GM18498 (cell line): ENCODE measurements at regions not wholly inside any gene's neighbourhood (a gene's known extent, or its start where the extent isn't known, plus 50 kb on each side); places are given as distances from the start of the nearest gene placed in this dataset.
A peak's percentile ranks its signal among the peaks of the same experiment; 100 is the strongest.

Experiments used
- ATAC-seq: cut with Tn5 transposase; IDR thresholded peaks from one replicate; pipeline ENCODE4 v1.9.1; 2021; ENCODE audit warnings: mild to moderate bottlenecking, moderate library complexity; ENCODE audit not compliant: unreplicated experiment

DNA sequence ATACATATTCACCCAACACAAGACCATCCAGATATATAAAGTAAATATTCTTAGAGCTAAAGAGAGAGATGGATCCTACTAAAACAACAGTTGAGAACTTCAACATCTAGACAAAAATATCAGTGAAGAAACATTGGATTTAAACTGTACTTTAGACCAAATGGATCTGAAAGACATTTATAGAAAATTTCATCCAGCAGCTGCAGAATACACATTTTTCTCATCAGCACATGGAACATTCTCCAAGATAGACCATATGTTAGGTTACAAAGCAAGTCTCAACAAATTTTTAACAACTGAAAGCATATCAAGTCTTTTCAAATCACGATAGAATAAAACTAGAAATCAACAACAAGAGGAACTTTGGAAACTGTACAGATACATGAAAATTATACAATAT lies 369.0 kb upstream of the CCDC54 start:
- ATAC-seq = no peak

DNA sequence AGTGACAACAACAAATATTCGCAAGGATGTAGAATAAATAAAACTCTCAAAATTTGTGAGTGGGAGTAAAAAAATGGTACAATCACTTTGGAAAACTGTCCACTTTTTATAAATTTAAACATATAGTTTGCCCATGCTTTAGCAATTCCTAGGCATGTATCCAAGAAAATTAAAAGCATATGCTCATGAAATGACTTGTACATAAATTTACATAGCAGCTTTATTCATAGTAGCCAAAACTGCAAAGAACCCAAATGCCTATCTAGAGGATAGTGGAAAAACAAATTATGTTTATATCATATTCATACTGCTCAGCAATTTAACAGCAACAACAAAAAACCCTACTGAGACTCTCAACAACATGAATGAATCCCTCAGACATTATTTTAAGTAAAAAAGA lies 363.6 kb upstream of the CCDC54 start:
- ATAC-seq = no peak

DNA sequence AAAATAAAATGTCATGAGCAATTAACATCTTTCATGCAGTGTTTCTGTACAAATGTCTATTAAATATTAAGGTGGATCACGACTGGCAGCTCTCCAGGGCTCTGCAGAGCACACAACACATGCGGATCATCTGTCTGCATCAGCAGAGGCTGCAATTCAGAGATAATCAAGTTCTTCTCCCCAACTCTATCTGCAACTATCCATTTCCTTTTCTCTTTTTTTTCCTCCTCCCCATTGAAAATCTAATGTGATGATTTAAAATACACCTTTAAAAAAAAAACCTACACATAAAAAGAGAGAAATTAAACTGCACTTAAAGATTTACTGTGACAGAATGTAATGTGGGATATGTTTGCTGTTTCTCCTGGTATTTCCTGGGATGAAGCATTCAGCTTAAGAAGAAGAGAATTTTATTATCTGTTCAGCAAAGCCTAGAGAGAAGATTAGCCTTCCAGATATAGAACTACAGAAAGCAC lies 352.6 kb upstream of the CCDC54 start:
- no peak for ATAC-seq

DNA sequence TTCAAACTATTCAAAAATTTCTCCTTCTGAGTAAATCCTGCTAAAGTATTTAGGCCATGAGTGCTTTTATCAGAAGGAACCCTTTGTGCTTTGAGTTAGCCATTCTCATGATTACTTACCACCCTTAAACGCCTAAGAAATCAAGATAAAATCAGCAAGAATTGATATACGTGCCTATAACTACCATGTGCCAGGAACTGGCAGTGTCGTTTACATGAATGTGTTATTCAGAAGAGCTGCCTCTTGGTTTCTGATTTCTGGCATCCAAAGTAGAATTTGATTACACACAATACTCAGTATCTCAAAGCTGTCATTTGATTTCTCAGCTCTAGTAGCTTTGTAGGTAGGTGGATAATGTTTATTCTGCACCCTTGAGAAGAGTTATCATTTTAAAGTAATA lies 351.3 kb upstream of the CCDC54 start:
- ATAC-seq = no peak

DNA sequence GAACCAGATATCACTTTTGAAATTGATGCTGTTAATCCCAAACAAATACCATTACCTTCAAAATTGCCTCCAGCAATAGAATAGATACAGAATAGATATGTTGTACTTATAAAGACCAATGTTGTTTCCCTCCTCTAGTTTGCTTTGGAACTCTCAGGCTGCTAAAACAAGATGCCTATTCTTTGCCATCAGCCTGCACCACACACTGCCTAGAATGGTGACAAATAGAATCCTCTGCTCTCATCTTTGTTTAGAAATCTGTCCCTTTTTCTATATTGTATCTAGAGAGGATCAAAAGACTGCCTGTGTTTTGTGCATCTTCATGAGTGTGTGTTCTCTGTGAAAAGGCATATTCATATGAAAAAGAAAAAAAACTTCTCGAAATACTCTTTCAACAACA lies 349.2 kb upstream of the CCDC54 start:
- ATAC-seq = no peak

DNA sequence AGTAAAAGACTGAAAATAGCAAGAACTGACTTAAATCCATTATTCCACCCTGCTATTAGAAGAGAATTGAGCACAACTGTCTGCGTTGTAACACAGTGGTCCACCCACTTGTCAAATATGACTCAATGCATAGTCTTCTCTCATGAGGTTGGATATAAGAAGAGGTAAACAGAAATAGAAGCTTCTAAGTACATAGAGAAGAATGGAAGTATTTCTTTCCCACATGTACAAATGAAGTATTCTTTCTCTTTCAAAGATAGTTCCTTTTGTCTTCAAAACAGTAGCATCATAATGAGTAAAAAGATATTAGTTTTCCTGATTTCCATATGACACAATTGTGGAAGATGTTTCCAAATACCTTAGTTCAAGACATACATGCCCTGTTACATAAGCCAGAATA lies 348.6 kb upstream of the CCDC54 start:
- no peak for ATAC-seq

DNA sequence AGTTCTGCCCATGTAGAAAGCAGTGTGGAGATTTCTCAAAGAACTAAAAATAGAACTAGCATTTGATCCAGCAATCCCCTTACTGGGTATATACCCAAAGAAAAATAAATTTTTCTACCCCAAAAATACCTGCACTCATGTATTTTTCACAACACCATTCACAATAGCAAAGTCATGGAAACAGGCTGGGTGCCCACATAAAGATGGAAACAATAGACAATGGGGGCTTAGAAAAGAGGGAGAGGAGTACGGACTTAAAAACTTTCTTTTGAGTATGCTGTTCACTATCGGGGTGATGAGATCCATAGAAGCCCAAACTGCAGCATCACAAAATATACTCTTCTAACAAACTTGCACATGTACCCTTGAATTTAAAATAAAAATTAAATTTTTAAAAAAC lies 345.1 kb upstream of the CCDC54 start:
- no peak for ATAC-seq

DNA sequence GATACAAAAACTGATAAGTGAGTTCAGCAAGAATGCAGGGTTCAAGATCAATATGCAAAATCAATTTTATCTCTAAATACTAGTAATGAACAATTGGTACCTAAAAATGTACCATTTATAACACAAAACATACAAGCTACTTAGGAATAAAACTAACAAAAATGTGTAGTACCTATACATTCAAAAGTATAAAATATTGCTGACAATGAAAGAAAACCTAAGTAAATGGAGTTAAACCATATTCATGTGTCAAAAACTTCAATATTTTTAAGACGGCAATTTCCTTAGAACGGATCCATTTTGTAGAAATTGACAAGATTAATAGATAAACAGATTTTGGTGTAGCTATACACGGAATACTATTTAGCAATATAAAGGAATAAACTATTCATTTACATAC lies 343.1 kb upstream of the CCDC54 start:
- ATAC-seq = no peak

DNA sequence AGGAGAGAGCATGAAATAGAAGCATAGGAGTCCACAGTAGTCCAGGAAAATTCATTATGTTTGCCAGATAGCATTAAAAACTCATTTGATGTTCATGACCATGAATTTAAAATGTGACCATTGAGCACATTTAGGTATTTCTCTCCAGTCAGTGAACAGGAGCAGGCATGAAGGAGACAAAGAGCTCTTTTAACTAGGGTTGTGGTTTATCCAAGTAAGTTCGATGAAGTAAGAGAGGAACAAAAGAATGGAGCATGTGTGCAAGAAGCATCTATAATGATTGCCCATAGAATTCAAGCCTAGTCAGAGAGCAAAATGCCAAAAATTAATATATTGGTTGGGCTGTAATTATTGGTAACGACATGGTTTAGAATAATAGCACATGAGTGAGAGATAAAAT lies 342.1 kb upstream of the CCDC54 start:
- ATAC-seq = no peak

DNA sequence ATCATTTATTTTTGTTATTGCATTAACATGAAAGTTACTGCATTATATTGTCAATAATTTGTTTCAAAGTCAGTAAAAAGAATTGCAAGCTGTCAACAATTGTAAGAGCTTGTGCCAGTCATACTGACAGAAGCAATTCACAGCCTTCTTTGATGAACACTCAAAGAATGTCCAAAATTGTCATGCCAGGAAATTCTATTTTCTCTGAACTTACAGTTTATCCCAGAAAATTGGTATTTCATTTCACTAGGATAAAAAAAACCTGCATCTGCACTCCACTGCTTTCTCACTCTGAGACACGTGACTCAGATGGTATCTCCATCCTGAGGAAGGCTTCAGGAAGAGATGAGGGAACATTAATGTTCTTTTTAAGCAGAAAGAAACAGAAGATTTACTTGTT lies 332.6 kb upstream of the CCDC54 start:
- no peak for ATAC-seq

DNA sequence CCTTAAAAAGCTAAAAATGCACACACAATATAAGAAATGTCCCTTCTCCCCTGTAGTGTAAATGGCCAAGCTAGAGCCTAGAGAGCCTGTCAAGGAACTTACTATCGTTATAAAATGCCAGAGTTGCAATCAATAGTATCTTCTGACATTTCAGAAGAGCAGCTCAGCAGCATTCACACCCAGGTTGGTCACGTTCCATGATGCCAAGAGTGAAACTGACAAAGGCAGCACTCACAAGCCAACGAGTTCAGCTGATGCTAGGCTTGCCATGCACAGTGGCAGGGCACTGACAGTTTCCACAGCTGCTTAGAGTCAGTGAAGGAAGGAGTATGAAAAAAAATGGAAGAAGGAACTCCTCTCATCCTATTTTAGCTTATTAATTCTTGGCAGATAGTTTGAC lies 331.4 kb upstream of the CCDC54 start:
- ATAC-seq = no peak

DNA sequence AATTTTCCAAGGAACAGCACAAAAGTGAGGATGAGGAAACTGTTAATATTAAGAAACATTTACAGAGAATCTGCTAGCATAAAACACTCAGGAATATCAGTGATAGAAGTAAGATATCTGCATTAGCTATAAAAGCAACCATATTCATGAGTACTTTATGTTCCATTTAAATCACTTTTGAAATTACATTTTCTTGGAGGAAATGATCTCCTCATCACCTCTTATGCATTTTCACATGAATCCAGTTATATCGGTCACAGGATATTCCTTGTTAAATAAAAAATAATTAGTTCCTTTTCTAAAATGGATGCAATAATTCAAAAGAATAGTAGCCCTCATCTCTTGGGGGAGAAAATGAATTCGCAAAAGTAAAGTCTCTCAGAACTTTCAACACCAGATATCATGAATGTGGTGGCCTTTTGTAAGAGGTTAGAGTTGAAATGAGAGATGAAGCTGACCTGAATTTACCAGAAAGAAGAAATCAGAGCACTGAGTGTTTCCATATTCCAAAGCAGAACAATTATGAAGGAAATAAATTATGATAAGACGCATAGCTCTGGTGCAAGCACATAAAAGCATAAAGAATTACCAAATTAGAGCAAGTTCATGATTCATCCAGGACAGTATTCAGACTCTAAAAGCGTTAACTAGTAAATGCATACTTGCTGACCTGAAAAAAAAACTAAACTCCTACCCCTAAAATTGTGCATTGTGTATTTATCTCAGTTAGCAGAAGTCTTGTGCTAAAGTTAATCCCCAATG lies 321.9 kb upstream of the CCDC54 start:
- no peak for ATAC-seq

DNA sequence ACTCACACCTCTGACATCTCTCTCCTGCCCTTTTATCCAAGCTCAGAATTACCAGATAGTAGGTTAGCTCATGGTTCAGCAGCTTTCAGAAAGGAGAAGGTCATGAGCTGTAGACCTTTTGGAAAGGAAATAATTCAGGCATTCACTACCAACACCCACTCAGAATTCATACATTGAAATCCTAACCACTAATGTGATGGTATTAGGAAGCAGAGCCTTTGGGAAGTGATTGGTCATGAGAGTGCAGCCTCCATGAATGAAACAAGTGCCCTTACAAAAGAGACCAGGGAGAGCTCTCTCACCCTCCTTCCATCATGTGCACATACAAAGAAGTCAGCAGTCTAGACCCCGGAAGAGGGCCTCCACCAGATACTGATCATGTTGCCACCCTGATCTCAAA lies 315.8 kb upstream of the CCDC54 start:
- ATAC-seq = no peak

DNA sequence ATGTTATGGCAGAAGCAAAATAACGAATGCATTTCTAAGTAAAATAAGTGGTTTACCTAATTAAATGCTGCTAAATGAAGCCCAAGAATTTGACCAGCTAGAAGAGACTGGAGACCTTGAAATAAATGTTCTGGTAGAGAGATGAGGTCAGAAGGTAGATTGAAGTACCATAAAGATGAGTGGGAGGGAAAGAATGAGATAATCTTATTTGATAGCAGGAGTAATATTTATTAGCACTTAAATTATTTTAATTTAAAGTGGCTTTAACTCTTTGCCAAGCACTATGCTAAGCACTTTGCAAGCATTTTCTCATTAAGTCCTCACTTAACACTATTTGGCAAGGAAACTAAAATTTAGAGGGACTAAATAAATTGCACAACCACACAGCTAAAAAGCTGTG lies 314.9 kb upstream of the CCDC54 start:
- no peak for ATAC-seq

DNA sequence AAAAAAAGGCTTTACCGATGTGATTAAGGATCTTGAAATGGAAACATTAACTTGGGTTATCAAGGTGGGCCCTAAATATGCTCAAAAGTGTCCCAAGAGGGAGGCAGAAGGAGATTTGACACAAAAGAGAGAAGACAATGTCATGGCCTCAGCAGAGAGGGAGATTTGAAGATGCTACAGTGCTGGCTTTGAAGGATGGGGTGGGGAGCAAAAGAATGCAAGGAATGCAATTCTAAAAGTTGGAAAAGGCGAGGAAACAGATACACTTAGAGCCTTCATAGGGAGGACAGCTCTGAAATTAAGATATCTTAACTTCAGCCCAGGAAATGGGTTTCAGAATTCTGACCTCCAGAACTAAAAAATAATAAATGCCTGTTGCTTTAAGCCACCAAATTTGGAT lies 314.5 kb upstream of the CCDC54 start:
- ATAC-seq = no peak

DNA sequence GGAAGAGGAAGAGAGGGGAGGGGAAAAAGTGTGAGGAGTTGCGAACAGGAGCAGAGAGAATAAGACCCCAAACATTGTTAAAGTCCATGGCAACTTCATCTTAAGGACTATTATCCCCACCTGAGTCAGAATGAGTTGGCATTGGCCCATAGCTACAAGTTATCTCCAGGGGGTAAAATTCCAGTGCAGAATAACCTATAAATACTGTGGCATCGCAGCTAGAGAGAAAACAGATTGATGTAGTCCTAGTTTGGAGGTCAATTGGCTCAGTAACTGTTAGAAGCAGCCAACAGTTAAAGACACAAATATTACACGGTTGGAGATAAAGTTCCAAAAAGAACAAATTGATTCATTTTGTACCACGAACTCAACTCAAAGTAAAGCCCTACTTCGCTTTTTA lies 313.9 kb upstream of the CCDC54 start:
- no peak for ATAC-seq

DNA sequence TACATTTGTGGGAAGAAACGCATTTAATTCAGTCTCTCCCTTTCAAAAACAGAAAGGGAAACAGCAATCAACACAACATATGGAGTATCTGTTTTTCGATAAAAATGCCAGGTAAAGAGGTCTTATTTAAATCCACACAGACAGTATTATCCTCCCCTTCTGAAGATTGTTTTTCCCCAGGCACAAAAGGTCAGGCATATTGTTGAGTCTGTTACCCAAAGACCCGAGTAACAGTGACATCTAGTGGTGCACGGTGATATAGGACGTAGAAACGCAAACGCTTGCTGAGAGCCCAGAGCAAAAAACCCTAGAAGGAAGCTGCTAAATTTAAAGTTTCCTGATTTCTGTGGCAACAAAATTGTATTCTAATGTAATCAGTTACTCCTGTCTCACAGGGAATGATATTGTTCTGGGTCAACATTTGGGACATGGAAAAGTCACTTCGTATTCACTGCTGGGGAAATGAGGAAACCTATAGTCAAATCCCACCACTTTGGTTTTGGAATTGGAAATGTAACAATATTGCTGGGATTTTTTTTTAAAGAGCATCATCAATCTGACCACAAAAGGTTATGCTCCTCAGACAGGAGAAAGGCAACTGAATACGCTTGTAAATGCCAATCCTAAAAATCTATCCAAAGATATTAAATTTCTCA lies 312.7 kb upstream of the CCDC54 start:
- peak; percentile 93 for ATAC-seq

DNA sequence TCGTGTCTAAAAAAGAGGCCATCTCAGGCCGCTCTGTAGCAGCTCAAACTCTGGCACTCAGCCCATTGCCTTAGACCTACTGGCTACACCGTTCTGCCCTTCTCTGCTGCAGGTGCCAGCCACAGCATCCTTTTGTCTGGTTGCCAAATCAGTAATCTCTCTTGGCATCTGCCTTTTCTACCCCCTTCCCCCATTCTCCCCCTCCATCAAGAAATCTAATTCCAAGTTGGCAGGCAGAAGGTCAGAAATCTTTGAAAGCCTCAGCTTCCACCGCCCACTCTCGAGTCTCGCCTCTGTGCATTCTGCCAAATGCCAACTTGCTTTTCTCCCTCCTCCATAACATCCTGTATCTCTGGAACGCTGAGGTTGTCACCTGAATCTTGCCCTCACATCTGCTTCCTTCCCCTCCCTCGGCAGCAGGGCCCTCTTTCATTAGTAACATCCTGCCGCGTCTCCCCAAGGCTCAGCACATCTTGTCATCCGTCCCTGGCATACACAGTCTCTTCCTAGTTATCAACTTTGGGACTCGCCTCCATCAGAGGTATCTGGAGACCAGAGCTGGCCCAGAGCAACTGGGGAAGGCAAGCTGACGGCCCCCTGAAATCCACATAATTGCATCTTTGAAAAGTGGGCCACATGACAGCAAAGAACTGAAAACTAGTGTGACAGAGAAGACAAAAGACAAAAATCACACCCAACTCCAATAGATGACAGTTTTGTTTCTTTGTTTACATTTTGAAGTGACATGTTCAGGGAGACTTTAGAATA lies 312.0 kb upstream of the CCDC54 start:
- ATAC-seq = no peak

DNA sequence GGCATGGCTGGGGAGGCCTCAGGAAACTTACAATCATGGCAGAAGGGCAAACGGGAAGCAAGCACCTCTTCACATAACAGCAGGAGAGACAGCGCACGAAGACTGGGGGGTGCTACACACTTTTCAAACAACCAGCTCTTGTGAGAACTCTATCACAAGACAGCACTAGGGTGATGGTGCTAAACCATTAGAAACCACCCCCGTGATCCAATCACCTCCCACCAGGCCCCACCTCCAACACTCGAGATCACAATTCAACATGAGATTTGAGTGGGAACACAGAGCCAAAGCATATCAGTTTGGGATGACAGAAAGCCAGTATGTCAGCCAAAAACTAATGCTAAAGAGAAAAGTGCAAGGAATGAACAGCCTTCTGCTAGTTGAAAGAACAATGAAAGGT lies 309.8 kb upstream of the CCDC54 start:
- ATAC-seq = no peak

DNA sequence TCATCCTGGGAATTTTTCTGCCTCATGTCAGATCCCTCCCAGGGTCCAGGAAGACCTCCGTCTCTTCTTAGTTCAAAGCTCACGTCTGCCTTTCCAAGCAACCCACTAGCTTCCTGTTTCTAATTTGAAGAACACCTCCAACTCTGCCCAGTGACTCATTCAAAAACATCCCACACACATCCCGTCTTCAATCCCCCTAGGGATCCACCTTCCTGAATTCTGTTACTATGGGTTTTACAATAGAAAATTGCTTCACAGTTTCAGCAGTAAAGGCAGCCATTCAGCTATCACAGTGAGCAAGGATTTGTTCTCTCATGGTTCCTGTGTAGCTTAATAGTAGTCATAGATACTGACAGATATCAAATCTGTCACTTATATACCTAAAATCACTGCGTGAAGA lies 308.3 kb upstream of the CCDC54 start:
- ATAC-seq = no peak

DNA sequence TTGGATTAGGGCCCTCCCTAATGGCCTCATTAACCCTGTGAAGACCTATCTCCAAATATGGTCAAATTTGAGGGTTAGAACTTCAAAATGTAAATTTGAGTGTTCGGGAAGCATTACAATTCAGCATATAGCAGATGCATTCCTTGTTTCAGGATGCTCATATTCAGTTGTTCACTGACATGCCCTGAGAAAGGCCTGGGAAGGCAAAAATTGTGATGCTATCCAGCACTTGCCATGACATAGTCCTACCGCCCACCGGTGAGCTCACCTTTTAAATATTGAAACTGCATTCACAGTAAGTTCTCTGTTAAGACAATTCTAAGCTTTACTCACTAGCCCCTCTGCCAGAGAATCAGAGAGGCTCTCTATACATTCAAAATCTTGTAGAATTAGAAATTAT lies 300.3 kb upstream of the CCDC54 start:
- ATAC-seq = no peak

DNA sequence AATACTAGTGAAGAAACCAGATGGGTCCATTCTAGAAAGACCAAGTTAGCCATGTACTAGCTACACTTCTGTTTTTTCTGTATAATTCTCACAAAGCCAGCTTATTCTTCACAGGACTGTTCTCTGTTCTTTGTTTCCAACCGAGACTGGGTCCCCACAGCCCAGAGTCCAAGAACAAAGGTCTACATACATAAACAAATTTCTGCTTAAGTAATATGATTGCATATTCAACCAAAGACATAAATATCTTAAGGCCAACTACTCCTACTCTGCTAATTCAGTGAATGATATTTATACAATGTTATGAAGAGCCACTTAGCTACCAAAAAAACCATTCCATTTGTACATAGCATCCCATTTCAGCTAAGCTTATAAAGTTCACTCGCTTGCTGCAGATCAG lies 299.8 kb upstream of the CCDC54 start:
- no peak for ATAC-seq
